GM18858 (cell line): ENCODE measurements at regions not wholly inside any gene's neighbourhood (a gene's known extent, or its start where the extent isn't known, plus 50 kb on each side); places are given as distances from the start of the nearest gene placed in this dataset.

Experiments
- ATAC-seq: cut with Tn5 transposase; IDR thresholded peaks from one replicate; pipeline ENCODE4 v1.9.1; 2021; ENCODE audit not compliant: unreplicated experiment

- ATAC-seq: no peak
These were observed 53.1 kb upstream of the AUTS2 start for GRCh38 chr7:69545175-69545574.
